ENCODE measurements at regions not wholly inside any gene's neighbourhood (a gene's known extent, or its start where the extent isn't known, plus 50 kb on each side); places are given as distances from the start of the nearest gene placed in this dataset.
"Not testable (repeated sequence)": the region's sequence is repeated elsewhere in the genome, so short reads cannot be mapped to it uniquely, and the experiment has no call there.

DNA sequence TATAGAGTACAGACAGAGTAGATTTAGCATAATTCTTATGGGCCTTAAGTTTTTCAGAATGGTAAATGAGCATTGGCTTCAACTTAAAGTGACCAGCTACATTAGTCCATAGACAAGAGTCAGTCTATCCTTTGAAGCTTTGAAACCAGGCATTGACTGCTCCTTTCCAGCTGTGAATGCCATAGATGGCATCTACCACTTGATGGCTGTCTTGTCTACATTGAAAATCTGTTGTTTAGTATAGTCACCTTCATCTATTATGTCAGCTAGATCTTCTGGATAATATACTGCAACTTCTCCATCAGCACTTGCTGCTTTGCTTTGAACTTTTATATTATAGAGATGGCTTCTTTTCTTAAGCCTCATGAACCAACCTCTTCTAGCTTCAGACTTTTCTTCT, 146.1 kb upstream of the FOLH1 start:
- not testable (repeated sequence) for H3K27me3 ChIP-seq (ENCODE audit: control insufficient read depth in 3 of 3, insufficient read depth in 3 of 3, low read length in 3 of 3); H3K36me3 ChIP-seq (ENCODE audit: control insufficient read depth in 3 of 3, insufficient read depth in 2 of 3, low read depth in 1 of 3, low read length in 3 of 3); H3K4me1 ChIP-seq (ENCODE audit: control insufficient read depth in 3 of 3, insufficient read depth in 2 of 3, low read depth in 1 of 3, low read length in 2 of 3); FAIRE-seq; H3K9me3 ChIP-seq (ENCODE audit: control insufficient read depth in 2 of 2, insufficient read depth in 1 of 2, low read depth in 1 of 2, low read length in 1 of 2); H3K27ac ChIP-seq (ENCODE audit: low read depth in 1 of 3, low read length in 2 of 3); H3K4me3 ChIP-seq (ENCODE audit: low read depth in 1 of 3, low read length in 3 of 3); DNase-seq

DNA sequence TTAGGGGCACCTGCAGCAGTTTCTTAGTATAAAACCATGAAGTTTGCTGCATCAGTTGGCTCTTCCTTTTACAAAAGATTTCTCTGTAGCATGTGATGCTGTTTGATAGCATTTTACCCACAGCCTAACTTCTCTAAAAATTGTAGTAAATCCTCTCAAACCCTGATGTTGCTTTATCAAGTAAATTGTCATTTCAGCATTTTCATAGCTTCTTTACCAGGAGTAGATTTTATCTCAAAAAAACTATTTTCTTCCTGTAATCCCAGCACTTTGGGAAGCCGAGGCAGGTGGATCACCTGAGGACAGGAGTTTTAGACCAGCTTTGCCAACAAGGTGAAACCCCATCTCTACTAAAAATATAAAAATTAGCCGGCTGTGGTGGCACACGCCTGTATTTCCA, 144.5 kb upstream of the FOLH1 start:
- FAIRE-seq, result not testable (repeated sequence)
- WGBS, 3 donors, result 86 to 87% (median 86%) methylated on average over 3 of the region's 3 CpGs

DNA sequence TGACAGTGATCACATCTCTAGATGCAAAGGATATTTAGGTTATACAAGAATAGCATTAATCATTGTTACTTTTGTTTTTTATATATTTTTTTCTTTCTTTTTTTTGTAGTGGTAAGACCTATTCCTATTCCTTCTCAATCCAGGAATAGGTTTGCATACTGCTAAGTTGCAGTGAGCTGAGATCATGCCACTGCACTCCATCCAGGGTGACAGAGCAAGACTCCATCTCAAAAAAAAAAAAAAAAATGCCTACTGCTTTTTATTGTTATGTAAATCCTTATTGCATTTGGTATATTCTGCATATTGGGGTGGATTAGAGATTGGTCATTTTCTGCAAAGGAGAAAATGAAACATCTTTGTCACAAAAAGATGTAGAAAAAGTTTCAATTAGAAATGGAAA, 138.2 kb upstream of the FOLH1 start:
- not testable (repeated sequence) for DNase-seq; H3K4me1 ChIP-seq (ENCODE audit: control insufficient read depth in 3 of 3, insufficient read depth in 2 of 3, low read depth in 1 of 3, low read length in 2 of 3); H3K4me3 ChIP-seq (ENCODE audit: low read depth in 1 of 3, low read length in 3 of 3); H3K27ac ChIP-seq (ENCODE audit: low read depth in 1 of 3, low read length in 2 of 3); FAIRE-seq; H3K36me3 ChIP-seq (ENCODE audit: control insufficient read depth in 3 of 3, insufficient read depth in 2 of 3, low read depth in 1 of 3, low read length in 3 of 3); H3K9me3 ChIP-seq (ENCODE audit: control insufficient read depth in 2 of 2, insufficient read depth in 1 of 2, low read depth in 1 of 2, low read length in 1 of 2); H3K27me3 ChIP-seq (ENCODE audit: control insufficient read depth in 3 of 3, insufficient read depth in 3 of 3, low read length in 3 of 3)

More for the DNA sequence above, 144.5 kb upstream of the FOLH1 start:
- H3K27ac ChIP-seq (ENCODE audit: low read depth in 1 of 3, low read length in 2 of 3); H3K36me3 ChIP-seq (ENCODE audit: control insufficient read depth in 3 of 3, insufficient read depth in 2 of 3, low read depth in 1 of 3, low read length in 3 of 3); H3K27me3 ChIP-seq (ENCODE audit: control insufficient read depth in 3 of 3, insufficient read depth in 3 of 3, low read length in 3 of 3); DNase-seq; H3K4me1 ChIP-seq (ENCODE audit: control insufficient read depth in 3 of 3, insufficient read depth in 2 of 3, low read depth in 1 of 3, low read length in 2 of 3); H3K4me3 ChIP-seq (ENCODE audit: low read depth in 1 of 3, low read length in 3 of 3); H3K9me3 ChIP-seq (ENCODE audit: control insufficient read depth in 2 of 2, insufficient read depth in 1 of 2, low read depth in 1 of 2, low read length in 1 of 2): not testable (repeated sequence)

DNA sequence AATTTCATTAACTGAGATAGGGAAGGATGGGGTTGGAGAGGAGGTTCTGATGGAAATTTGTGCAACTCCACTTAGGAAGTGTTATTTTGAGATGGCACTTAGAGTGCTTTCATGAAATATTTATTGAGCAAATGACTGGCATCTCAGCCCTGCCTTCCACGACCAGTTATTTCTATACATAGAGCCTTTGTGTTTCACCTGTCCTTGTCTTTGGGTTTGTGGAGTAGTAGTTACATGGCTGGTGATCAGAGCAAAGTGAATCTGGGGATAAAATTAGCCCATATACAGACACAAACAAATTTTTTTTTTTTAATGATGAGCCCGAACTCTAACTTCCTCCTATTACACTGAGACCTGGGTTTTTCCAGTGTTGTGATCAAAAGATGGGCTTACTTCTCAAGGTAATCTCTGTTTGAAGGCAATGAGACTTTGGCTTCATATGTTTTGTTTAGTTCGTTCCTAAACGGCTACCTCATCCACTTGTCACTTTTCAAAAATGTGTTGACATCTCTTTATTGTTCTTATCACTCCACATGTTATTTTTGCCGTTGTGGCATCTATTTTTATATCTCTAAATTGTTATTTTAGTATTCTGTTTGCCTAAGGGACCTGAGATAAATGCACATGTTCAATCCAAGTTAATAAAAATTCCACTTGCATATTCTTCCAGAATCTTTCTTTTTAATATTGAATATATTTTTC, 120.2 kb upstream of the FOLH1 start:
- not testable (repeated sequence) for H3K9me3 ChIP-seq (ENCODE audit: control insufficient read depth in 2 of 2, insufficient read depth in 1 of 2, low read depth in 1 of 2, low read length in 1 of 2); DNase-seq; H3K27me3 ChIP-seq (ENCODE audit: control insufficient read depth in 3 of 3, insufficient read depth in 3 of 3, low read length in 3 of 3); H3K27ac ChIP-seq (ENCODE audit: low read depth in 1 of 3, low read length in 2 of 3); H3K4me1 ChIP-seq (ENCODE audit: control insufficient read depth in 3 of 3, insufficient read depth in 2 of 3, low read depth in 1 of 3, low read length in 2 of 3); H3K4me3 ChIP-seq (ENCODE audit: low read depth in 1 of 3, low read length in 3 of 3); H3K36me3 ChIP-seq (ENCODE audit: control insufficient read depth in 3 of 3, insufficient read depth in 2 of 3, low read depth in 1 of 3, low read length in 3 of 3)
- FAIRE-seq, result peak; percentile 44
- 53 to 66% (median 59%) methylated on average over 5 of the region's 5 CpGs for WGBS, 3 donors

DNA sequence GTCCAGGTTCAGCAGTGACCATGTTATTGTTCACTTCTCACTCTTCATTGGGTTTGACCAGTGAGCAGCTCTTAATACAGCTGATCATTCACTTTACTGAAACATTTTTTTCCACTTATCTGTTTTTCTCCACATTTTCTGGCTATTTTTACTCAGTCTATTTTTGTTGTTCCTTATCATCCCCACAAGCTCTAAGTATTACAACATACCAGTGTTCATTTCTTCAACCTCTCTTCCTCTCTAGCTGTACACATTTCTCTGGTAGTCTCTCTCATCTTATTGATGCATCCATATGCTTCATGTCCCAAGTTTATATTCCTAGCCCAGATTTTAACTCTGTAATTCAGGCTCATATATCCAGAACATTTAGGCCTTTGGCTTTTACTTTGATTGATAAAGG, 119.4 kb upstream of the FOLH1 start:
- FAIRE-seq; DNase-seq; H3K27me3 ChIP-seq (ENCODE audit: control insufficient read depth in 3 of 3, insufficient read depth in 3 of 3, low read length in 3 of 3); H3K9me3 ChIP-seq (ENCODE audit: control insufficient read depth in 2 of 2, insufficient read depth in 1 of 2, low read depth in 1 of 2, low read length in 1 of 2); H3K4me3 ChIP-seq (ENCODE audit: low read depth in 1 of 3, low read length in 3 of 3); H3K27ac ChIP-seq (ENCODE audit: low read depth in 1 of 3, low read length in 2 of 3); H3K4me1 ChIP-seq (ENCODE audit: control insufficient read depth in 3 of 3, insufficient read depth in 2 of 3, low read depth in 1 of 3, low read length in 2 of 3); H3K36me3 ChIP-seq (ENCODE audit: control insufficient read depth in 3 of 3, insufficient read depth in 2 of 3, low read depth in 1 of 3, low read length in 3 of 3): not testable (repeated sequence)

DNA sequence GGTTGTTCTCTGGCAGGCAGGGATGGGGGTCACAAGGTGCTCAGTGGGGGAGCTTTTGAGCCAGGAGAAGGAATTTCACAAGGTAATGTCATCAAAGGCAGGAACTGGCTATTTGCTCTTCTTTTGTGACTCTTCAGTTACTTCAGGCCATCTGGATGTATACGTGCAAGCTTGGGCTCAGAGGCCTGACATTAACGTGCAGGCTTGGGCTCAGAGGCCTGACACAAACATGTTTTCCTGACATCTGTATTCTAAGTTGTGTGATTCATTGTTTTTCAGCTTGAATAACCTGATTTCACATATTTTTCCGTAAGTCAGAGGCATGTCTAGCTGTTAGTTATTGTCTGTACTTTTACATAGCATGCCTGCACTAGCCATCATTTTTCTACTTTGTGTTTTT, 118.2 kb upstream of the FOLH1 start:
- not testable (repeated sequence) for H3K27ac ChIP-seq (ENCODE audit: low read depth in 1 of 3, low read length in 2 of 3); H3K4me3 ChIP-seq (ENCODE audit: low read depth in 1 of 3, low read length in 3 of 3); H3K9me3 ChIP-seq (ENCODE audit: control insufficient read depth in 2 of 2, insufficient read depth in 1 of 2, low read depth in 1 of 2, low read length in 1 of 2); H3K36me3 ChIP-seq (ENCODE audit: control insufficient read depth in 3 of 3, insufficient read depth in 2 of 3, low read depth in 1 of 3, low read length in 3 of 3); H3K27me3 ChIP-seq (ENCODE audit: control insufficient read depth in 3 of 3, insufficient read depth in 3 of 3, low read length in 3 of 3); FAIRE-seq; DNase-seq; H3K4me1 ChIP-seq (ENCODE audit: control insufficient read depth in 3 of 3, insufficient read depth in 2 of 3, low read depth in 1 of 3, low read length in 2 of 3)
- WGBS, 3 donors, result 45 to 62% (median 48%) methylated on average over 3 of the region's 3 CpGs

DNA sequence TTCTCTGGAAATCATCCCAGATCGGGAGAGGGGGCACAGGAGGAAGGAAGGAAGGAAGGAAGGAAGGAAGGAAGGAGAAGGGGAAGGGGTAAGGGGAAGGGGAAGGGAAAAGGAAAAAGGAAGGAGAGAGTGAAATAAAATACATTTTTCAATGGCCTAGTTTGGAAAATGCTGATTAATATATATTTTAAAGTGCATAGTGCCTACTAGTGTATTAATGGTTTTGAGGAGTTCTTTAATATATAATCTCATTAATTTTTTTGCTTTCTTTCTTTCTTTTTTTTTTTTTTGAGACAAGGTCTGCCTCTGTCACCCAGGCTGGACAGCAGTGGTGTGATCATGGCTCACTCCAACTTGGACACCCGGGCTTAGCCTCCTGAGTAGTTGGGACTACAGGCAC, 107.8 kb upstream of the FOLH1 start:
- DNase-seq, result no peak
- H3K9me3 ChIP-seq (ENCODE audit: control insufficient read depth in 2 of 2, insufficient read depth in 1 of 2, low read depth in 1 of 2, low read length in 1 of 2), result no peaks in the 10 kb centered on the region
- no peaks in the 10 kb centered on the region for H3K4me1 ChIP-seq (ENCODE audit: control insufficient read depth in 3 of 3, insufficient read depth in 2 of 3, low read depth in 1 of 3, low read length in 2 of 3)
- no peak for FAIRE-seq
- WGBS, 3 donors, result 73 to 75% (median 75%) methylated on average over 2 of the region's 2 CpGs
- no peak overlapping the region for H3K27ac ChIP-seq (ENCODE audit: low read depth in 1 of 3, low read length in 2 of 3)
- H3K27me3 ChIP-seq (ENCODE audit: control insufficient read depth in 3 of 3, insufficient read depth in 3 of 3, low read length in 3 of 3), result no peaks in the 10 kb centered on the region
- no peak overlapping the region for H3K4me3 ChIP-seq (ENCODE audit: low read depth in 1 of 3, low read length in 3 of 3)
- no peaks in the 10 kb centered on the region for H3K36me3 ChIP-seq (ENCODE audit: control insufficient read depth in 3 of 3, insufficient read depth in 2 of 3, low read depth in 1 of 3, low read length in 3 of 3)

DNA sequence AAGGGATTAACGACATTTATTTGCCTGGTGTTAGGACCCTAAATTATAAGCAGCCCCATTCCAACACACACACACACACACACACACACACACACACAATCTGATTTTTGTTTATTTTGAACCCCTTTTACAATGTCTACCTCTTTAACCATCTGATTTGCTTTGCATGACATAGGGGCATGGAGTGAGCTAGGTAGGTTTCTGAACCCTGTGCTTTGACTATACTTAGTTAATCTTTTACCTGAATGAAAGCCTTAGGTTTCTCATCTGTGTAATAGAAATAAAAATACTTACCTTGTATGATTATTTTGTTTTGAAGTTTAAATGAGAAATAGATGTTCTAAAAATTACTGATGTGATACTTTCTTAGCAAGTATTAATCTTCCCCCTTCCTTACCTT, 94.7 kb upstream of the FOLH1 start:
- Histone ChIP-seq H3K4me1 (ENCODE audit: control insufficient read depth in 3 of 3, insufficient read depth in 2 of 3, low read depth in 1 of 3, low read length in 2 of 3) (no peaks in the 10 kb centered on the region), H3K4me3 (ENCODE audit: low read depth in 1 of 3, low read length in 3 of 3) (no peak overlapping the region), H3K36me3 (ENCODE audit: control insufficient read depth in 3 of 3, insufficient read depth in 2 of 3, low read depth in 1 of 3, low read length in 3 of 3) (no peaks in the 10 kb centered on the region), H3K9me3 (ENCODE audit: control insufficient read depth in 2 of 2, insufficient read depth in 1 of 2, low read depth in 1 of 2, low read length in 1 of 2) (peaks cover 0 to under 1% of the 10 kb centered on the region in 2 donors), H3K27ac (ENCODE audit: low read depth in 1 of 3, low read length in 2 of 3) (no peak overlapping the region), H3K27me3 (ENCODE audit: control insufficient read depth in 3 of 3, insufficient read depth in 3 of 3, low read length in 3 of 3) (no peaks in the 10 kb centered on the region)
- DNase-seq (no peak), FAIRE-seq (no peak)
- WGBS, 3 donors, result 70 to 80% (median 79%) methylated on average over 1 of the region's 1 CpG

DNA sequence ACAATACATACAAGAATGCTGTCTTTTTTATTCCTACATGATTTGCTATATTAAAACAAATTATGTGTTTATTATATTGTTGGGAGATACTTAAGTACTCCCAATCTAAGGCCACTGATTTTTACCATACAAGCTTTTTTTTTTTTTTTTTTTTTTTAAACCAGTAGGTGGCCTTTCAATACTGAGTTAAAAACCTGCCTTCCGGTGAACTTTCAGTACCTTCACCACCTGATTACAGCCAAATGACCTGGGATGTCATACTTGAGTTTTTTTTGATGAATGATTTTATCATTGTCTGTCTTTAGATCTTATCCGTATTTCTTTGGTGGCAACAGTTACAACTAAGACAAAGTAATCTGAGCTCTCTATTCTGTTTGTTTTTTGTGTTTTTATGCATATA, 94.0 kb upstream of the FOLH1 start:
- H3K4me1 ChIP-seq (ENCODE audit: control insufficient read depth in 3 of 3, insufficient read depth in 2 of 3, low read depth in 1 of 3, low read length in 2 of 3), result no peaks in the 10 kb centered on the region
- no peaks in the 10 kb centered on the region for H3K36me3 ChIP-seq (ENCODE audit: control insufficient read depth in 3 of 3, insufficient read depth in 2 of 3, low read depth in 1 of 3, low read length in 3 of 3)
- FAIRE-seq (no peak), DNase-seq (no peak)
- H3K9me3 ChIP-seq (ENCODE audit: control insufficient read depth in 2 of 2, insufficient read depth in 1 of 2, low read depth in 1 of 2, low read length in 1 of 2), result peaks cover 0 to 2% of the 10 kb centered on the region in 2 donors
- no peak overlapping the region for H3K27ac ChIP-seq (ENCODE audit: low read depth in 1 of 3, low read length in 2 of 3)
- 53 to 76% (median 67%) methylated on average over 2 of the region's 2 CpGs for WGBS, 3 donors
- no peaks in the 10 kb centered on the region for H3K27me3 ChIP-seq (ENCODE audit: control insufficient read depth in 3 of 3, insufficient read depth in 3 of 3, low read length in 3 of 3)
- H3K4me3 ChIP-seq (ENCODE audit: low read depth in 1 of 3, low read length in 3 of 3), result no peak overlapping the region

Measured in small intestine (tissue), 7 donors.